H1 (cell line): ENCODE measurements at regions not wholly inside any gene's neighbourhood (a gene's known extent, or its start where the extent isn't known, plus 50 kb on each side); places are given as distances from the start of the nearest gene placed in this dataset.

ENCODE experiments used
- CTCF ChIA-PET: fragments of 300-600 bp; sonication (Branson Sonifier 250); formaldehyde crosslinking; loops from one replicate; lab custom pipeline; 2021; ENCODE audit not compliant: partially characterized antibody; lab: Charles Lee
- POLR2A ChIA-PET: fragments of 300-600 bp; sonication (Branson Sonifier 250); formaldehyde crosslinking; loops from one replicate; lab custom pipeline; 2021; ENCODE audit warnings: inconsistent platforms; ENCODE audit not compliant: partially characterized antibody; lab: Charles Lee
- DNase-seq, 2 experiments: peaks; one replicate each; pipeline versions ENCODE4 v3.0.0 to v3.0.0-alpha.2; 2010 to 2022; ENCODE audit warnings: low spot score in 2 of 2, low read depth in 1 of 2, mixed read lengths in 1 of 2
- FAIRE-seq: peaks from 2 replicates; lab custom pipeline; 2011; peaks lifted over from hg19 to GRCh38; lab: Jason Lieb, UNC
- H2AFZ ChIP-seq: 2 replicates; pipeline ENCODE4 v1.8.1; 2012; ENCODE audit warnings: low read length, inconsistent platforms
- H2AK5ac ChIP-seq: 2 replicates; pipeline ENCODE4 v1.6.1; 2013; ENCODE audit warnings: low read depth, low read length
- H2BK120ac ChIP-seq: replicated peaks from 2 replicates; pipeline ENCODE3; 2013; ENCODE audit warnings: low read depth, low read length, inconsistent platforms
- H2BK12ac ChIP-seq: 2 replicates; pipeline ENCODE4 v1.6.1; 2013; ENCODE audit warnings: low read depth, low read length
- H2BK15ac ChIP-seq: 2 replicates; pipeline ENCODE4 v1.6.1; 2013; ENCODE audit warnings: low read length
- H2BK20ac ChIP-seq: 2 replicates; pipeline ENCODE4 v1.6.1; 2013; ENCODE audit warnings: low read length
- H2BK5ac ChIP-seq: 2 replicates; pipeline ENCODE4 v1.6.1; 2013; ENCODE audit warnings: low read depth, low read length
- H3K14ac ChIP-seq: 2 replicates; pipeline ENCODE4 v1.6.1; 2013; ENCODE audit warnings: inconsistent platforms; ENCODE audit not compliant: insufficient read length
- H3K18ac ChIP-seq: 2 replicates; pipeline ENCODE4 v1.6.1; 2013; ENCODE audit warnings: low read length; ENCODE audit errors: extremely low read depth
- H3K23ac ChIP-seq: 2 replicates; pipeline ENCODE4 v1.6.1; 2013; ENCODE audit warnings: inconsistent platforms; ENCODE audit not compliant: insufficient read length
- H3K23me2 ChIP-seq: 2 replicates; pipeline ENCODE4 v1.6.1; 2013; ENCODE audit warnings: low read depth, low read length
- H3K27ac ChIP-seq: 2 replicates; pipeline ENCODE4 v1.6.1; 2011; ENCODE audit warnings: low read depth, low read length, inconsistent platforms
- H3K27me3 ChIP-seq, 4 experiments: replicated peaks in 1 of 4; 1 replicate in 1 of 4; 2 replicates in 3 of 4; pipeline versions ENCODE4 v1.6.1 to v1.8.1; 2011 to 2013; ENCODE audit warnings: low read length in 3 of 4, mild to moderate bottlenecking in 3 of 4, inconsistent platforms in 2 of 4, mixed read lengths in 2 of 4, moderate library complexity in 1 of 4; ENCODE audit not compliant: control insufficient read depth in 3 of 4, insufficient read depth in 3 of 4; ENCODE audit errors: extremely low read depth in 1 of 4
- H3K36me3 ChIP-seq, 4 experiments: 2 replicates each; pipeline versions ENCODE4 v1.6.1 to v1.8.1; 2011 to 2013; ENCODE audit warnings: mild to moderate bottlenecking in 4 of 4, low read length in 3 of 4, moderate library complexity in 2 of 4, control low read depth in 1 of 4, inconsistent platforms in 1 of 4; ENCODE audit not compliant: insufficient read depth in 4 of 4, control insufficient read depth in 2 of 4
- H3K4ac ChIP-seq: replicated peaks from 2 replicates; pipeline ENCODE3; 2013; ENCODE audit warnings: low read length, low read depth, mixed read lengths, inconsistent platforms; ENCODE audit not compliant: insufficient read length
- H3K4me1 ChIP-seq, 4 experiments: replicated peaks in 1 of 4; 1 replicate in 1 of 4; 2 replicates in 3 of 4; pipeline versions ENCODE4 v1.6.1 to v1.8.1; 2011 to 2013; ENCODE audit warnings: low read length in 3 of 4, inconsistent platforms in 2 of 4, mixed read lengths in 1 of 4; ENCODE audit not compliant: insufficient read depth in 4 of 4, control insufficient read depth in 3 of 4
- H3K4me2 ChIP-seq, 2 experiments: 2 replicates each; pipeline versions ENCODE4 v1.6.1 to v1.8.1; 2011 to 2013; ENCODE audit warnings: low read depth in 2 of 2, low read length in 2 of 2, control low read depth in 1 of 2, inconsistent platforms in 1 of 2, mild to moderate bottlenecking in 1 of 2; ENCODE audit not compliant: insufficient read depth in 1 of 2
- H3K4me3 ChIP-seq, 4 experiments: fragments of 200-600, 300-600 bp in 1 of 4; sonication (generic), shearing (Covaris generic), sonication (Bioruptor Twin) in 1 of 4; 2 replicates each; pipeline versions ENCODE4 v1.5.1 to v1.8.1; 2011 to 2016; ENCODE audit warnings: low read length in 4 of 4, low read depth in 3 of 4, control low read depth in 2 of 4, inconsistent platforms in 2 of 4, mild to moderate bottlenecking in 2 of 4, mixed read lengths in 1 of 4, moderate library complexity in 1 of 4; ENCODE audit not compliant: insufficient read depth in 2 of 4; ENCODE audit errors: extremely low read depth in 1 of 4
- H3K56ac ChIP-seq: replicated peaks from 2 replicates; pipeline ENCODE3; 2013; ENCODE audit warnings: low read depth, mild to moderate bottlenecking, mixed read lengths, low read length, inconsistent platforms; ENCODE audit not compliant: insufficient read length
- H3K79me1 ChIP-seq: 2 replicates; pipeline ENCODE4 v1.6.1; 2013; ENCODE audit warnings: low read depth, low read length, control low read depth
- H3K79me2 ChIP-seq, 2 experiments: 2 replicates each; pipeline versions ENCODE4 v1.6.1 to v1.8.1; 2012 to 2013; ENCODE audit warnings: low read length in 2 of 2, mild to moderate bottlenecking in 2 of 2, inconsistent platforms in 1 of 2; ENCODE audit not compliant: insufficient read depth in 2 of 2, control insufficient read depth in 1 of 2
- H3K9ac ChIP-seq, 4 experiments: replicated peaks in 1 of 4; 1 replicate in 1 of 4; 2 replicates in 3 of 4; pipeline versions ENCODE4 v1.6.1 to v1.8.1; 2011 to 2013; ENCODE audit warnings: low read depth in 3 of 4, low read length in 3 of 4, control low read depth in 2 of 4, mild to moderate bottlenecking in 2 of 4, moderate library complexity in 2 of 4, inconsistent platforms in 1 of 4; ENCODE audit errors: extremely low read depth in 1 of 4
- H3K9me3 ChIP-seq, 2 experiments: 2 replicates each; pipeline versions ENCODE4 v1.6.1 to v1.8.1; 2012 to 2013; ENCODE audit warnings: mild to moderate bottlenecking in 2 of 2, moderate library complexity in 2 of 2, control low read depth in 1 of 2, inconsistent platforms in 1 of 2, low read depth in 1 of 2, low read length in 1 of 2, mixed read lengths in 1 of 2; ENCODE audit not compliant: insufficient read depth in 2 of 2
- H4K20me1 ChIP-seq, 2 experiments: replicated peaks in 1 of 2; 2 replicates each; pipeline versions ENCODE3 to v1.8.1; 2011 to 2013; ENCODE audit warnings: inconsistent platforms in 2 of 2, low read length in 2 of 2, mild to moderate bottlenecking in 1 of 2; ENCODE audit not compliant: insufficient read depth in 2 of 2, control insufficient read depth in 1 of 2
- H4K5ac ChIP-seq: 2 replicates; pipeline ENCODE4 v1.6.1; 2013; ENCODE audit warnings: low read length, low read depth, mixed read lengths, inconsistent platforms; ENCODE audit not compliant: insufficient read length
- H4K8ac ChIP-seq: 2 replicates; pipeline ENCODE4 v1.8.0; 2013; ENCODE audit warnings: mild to moderate bottlenecking, moderate library complexity, low read length, inconsistent platforms; ENCODE audit not compliant: insufficient read depth; ENCODE audit errors: extremely low read depth
- H4K91ac ChIP-seq: replicated peaks from 2 replicates; pipeline ENCODE3; 2013; ENCODE audit warnings: low read length, mixed read lengths, inconsistent platforms; ENCODE audit not compliant: insufficient read length
- BCL11A ChIP-seq, 2 experiments: IDR thresholded peaks; one replicate each; pipeline ENCODE4 v1.6.1; 2011; ENCODE audit warnings: low read depth in 2 of 2, low read length in 2 of 2, mild to moderate bottlenecking in 2 of 2
- CTCF ChIP-seq, 3 experiments: IDR thresholded peaks; 1 replicate in 2 of 3; 2 replicates in 1 of 3; pipeline versions ENCODE4 v1.5.1 to v1.6.1; 2011; ENCODE audit warnings: low read length in 3 of 3, mild to moderate bottlenecking in 3 of 3, inconsistent platforms in 2 of 3, low read depth in 1 of 3, moderate library complexity in 1 of 3; ENCODE audit not compliant: insufficient read depth in 1 of 3; ENCODE audit errors: control extremely low read depth in 1 of 3
- POLR2AphosphoS5 ChIP-seq: IDR thresholded peaks from 2 replicates; pipeline ENCODE4 v1.6.1; 2011; ENCODE audit warnings: low read depth, low read length
- TAF7 ChIP-seq: optimal IDR thresholded peaks from 2 replicates; pipeline ENCODE3; 2011; ENCODE audit warnings: low read depth, mild to moderate bottlenecking, inconsistent platforms, low read length, moderate library complexity, borderline replicate concordance
- WGBS, 2 experiments: shearing (Covaris generic) in 1 of 2; methylation state at CpG; one replicate each; pipeline versions ENCODE4 v1.1.6 to v1.1.7; 2013 to 2015; ENCODE audit warnings: low lambda C conversion rate in 2 of 2, mixed read lengths in 2 of 2, inconsistent platforms in 1 of 2, low coverage in 1 of 2, missing lambda C conversion rate in 1 of 2; ENCODE audit not compliant: insufficient replicate concordance in 2 of 2, insufficient coverage in 1 of 2, insufficient read length in 1 of 2; ENCODE audit errors: extremely low coverage in 1 of 2, missing lambda C conversion rate in 1 of 2; 5-methylcytosine and 5-hydroxymethylcytosine counted together

GRCh38 chr1:116322752-116323405 lies 50.2 kb upstream of the ATP1A1 start:
- Histone ChIP-seq H2BK5ac (no peak overlapping the region), H3K14ac (no peak overlapping the region), H3K9me3 (no peaks in the 10 kb centered on the region), H3K9ac (no peak overlapping the region), H2AFZ (no peak overlapping the region), H3K27me3 (no peaks in the 10 kb centered on the region), H3K27ac (no peak overlapping the region), H3K4me2 (no peak overlapping the region), H3K4me3 (no peak overlapping the region), H2BK20ac (no peak overlapping the region), H3K36me3 (no peaks in the 10 kb centered on the region), H4K91ac (no peak overlapping the region), H2BK120ac (no peak overlapping the region), H3K79me2 (no peaks in the 10 kb centered on the region), H3K23me2 (no peaks in the 10 kb centered on the region), H4K5ac (no peak overlapping the region), H2BK15ac (no peak overlapping the region), H4K8ac (no peak overlapping the region), H2AK5ac (no peak overlapping the region), H3K56ac (no peak overlapping the region), H4K20me1 (no peaks in the 10 kb centered on the region), H3K4me1 (no peaks in the 10 kb centered on the region), H3K23ac (no peak overlapping the region), H3K18ac (no peak overlapping the region), H3K4ac (no peak overlapping the region), H2BK12ac (no peak overlapping the region), H3K79me1 (no peaks in the 10 kb centered on the region)
- DNase-seq (no peak), FAIRE-seq (no peak)
- ChIA-PET CTCF (interaction anchor here (1.6 kb wide), 1 partner anchor 11 kb away, joined by 5 read pairs; no protein-coding TSS in a partner anchor), POLR2A (no interaction called here)
- WGBS, 2 experiments: 80% methylated on average over 3 of the region's 3 CpGs; no CpG with 5 or more reads in 1 of the 2 experiments
- TF ChIP-seq CTCF (IDR thresholded peaks at IDR 0.05; ENCODE audit: control extremely low read depth in 1 of 3, insufficient read depth in 1 of 3, low read depth in 1 of 3, low read length in 3 of 3) (no peak), TAF7 (no peak), BCL11A (IDR thresholded peaks at IDR 0.05; ENCODE audit: low read depth in 2 of 2, low read length in 2 of 2) (no peak), POLR2AphosphoS5 (no peak)
